ENCODE measurements at regions not wholly inside any gene's neighbourhood (a gene's known extent, or its start where the extent isn't known, plus 50 kb on each side); places are given as distances from the start of the nearest gene placed in this dataset.

DNA sequence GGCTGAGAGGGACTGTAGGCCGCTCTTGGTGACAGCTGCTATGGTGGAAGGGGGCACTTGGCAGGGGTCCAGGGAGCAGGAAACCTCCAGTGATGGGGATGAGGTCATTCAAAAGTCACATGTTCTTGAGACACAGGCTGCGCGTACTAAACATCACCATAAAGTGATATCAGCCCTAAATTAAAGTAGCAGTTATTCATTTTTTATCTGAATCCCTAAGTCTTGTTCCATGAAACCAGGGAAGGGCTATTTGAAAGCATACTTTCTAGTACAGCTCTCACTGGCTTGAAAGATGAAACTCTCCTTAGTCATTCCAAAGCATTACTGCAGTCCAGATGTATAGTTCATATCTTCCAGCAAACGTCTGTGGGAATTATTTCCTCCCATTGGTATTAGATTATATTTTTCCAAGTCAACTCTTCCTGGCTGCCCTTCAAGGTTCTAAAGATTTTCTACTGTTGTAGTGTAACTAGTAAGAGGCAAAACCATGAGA, 373.1 kb downstream of the CD109 start:
- no peaks in the 10 kb centered on the region for H3K79me2 ChIP-seq (ENCODE audit: control insufficient read depth, low read length)
- no peaks in the 10 kb centered on the region for H3K4me1 ChIP-seq (ENCODE audit: control insufficient read depth, low read length)
- H3K27ac ChIP-seq (ENCODE audit: low read depth, low read length), result no peak overlapping the region
- no peak overlapping the region for H3K4me2 ChIP-seq (ENCODE audit: low read length)
- no peaks in the 10 kb centered on the region for H3F3A ChIP-seq (ENCODE audit: control insufficient read depth, insufficient read depth)
- H3K9me3 ChIP-seq (ENCODE audit: control insufficient read depth, insufficient read depth, low read length), result no peaks in the 10 kb centered on the region
- H4K20me1 ChIP-seq (ENCODE audit: control insufficient read depth, insufficient read depth, low read depth, low read length), result no peaks in the 10 kb centered on the region
- H3K27me3 ChIP-seq (ENCODE audit: control insufficient read depth, low read length), result no peaks in the 10 kb centered on the region
- H3K36me3 ChIP-seq (ENCODE audit: control insufficient read depth, low read length), result no peaks in the 10 kb centered on the region
- TF ChIP-seq CTCF (IDR thresholded peaks at IDR 0.05; ENCODE audit: low read depth, low read length, poor library complexity, severe bottlenecking), result no peak
- no peak for TF ChIP-seq EZH2phosphoT487 (IDR thresholded peaks at IDR 0.05; ENCODE audit: borderline replicate concordance, low read length)
- H3K9me2 ChIP-seq (replicated peaks; ENCODE audit: control insufficient read depth, low read length), result no peaks in the 10 kb centered on the region
- no peak overlapping the region for H3K4me3 ChIP-seq (ENCODE audit: low read length)

DNA sequence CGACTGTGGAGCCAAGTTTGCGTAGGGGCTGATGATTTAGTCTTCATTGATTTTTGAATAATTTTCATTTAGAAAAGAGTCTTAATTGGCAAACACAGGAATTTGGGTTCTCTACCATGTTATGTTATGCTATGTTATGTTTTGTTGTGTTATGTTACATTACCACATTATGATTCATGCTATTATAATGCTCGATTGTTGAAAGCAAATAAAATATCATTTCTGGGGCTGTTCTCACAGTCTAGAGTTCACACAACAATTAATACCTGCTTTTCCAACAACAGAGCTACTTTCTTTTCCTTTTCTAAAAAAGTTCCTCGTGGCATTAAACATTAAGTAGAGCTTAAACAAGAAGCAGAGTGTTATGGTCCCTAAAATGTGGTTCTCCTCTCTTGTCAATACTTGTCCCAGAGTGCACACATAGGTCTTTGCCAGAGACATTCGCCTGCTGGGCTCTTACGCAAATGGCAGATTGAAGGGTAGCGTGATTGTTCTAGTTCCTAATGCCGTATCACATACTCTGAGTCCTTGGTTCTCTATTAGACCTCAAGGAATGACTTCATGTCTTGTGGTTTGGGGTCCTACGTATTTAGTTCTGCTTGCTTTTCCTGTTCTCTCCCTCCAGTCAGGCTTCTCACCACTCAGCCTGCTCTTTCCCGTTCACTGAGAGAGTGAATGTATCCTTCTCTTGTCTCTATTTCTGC, 370.3 kb downstream of the CD109 start:
- Histone ChIP-seq H3F3A (ENCODE audit: control insufficient read depth, insufficient read depth) (no peaks in the 10 kb centered on the region), H3K79me2 (ENCODE audit: control insufficient read depth, low read length) (no peaks in the 10 kb centered on the region), H3K27ac (ENCODE audit: low read depth, low read length) (no peak overlapping the region), H3K36me3 (ENCODE audit: control insufficient read depth, low read length) (no peaks in the 10 kb centered on the region), H3K9me3 (ENCODE audit: control insufficient read depth, insufficient read depth, low read length) (no peaks in the 10 kb centered on the region), H4K20me1 (ENCODE audit: control insufficient read depth, insufficient read depth, low read depth, low read length) (no peaks in the 10 kb centered on the region), H3K4me3 (ENCODE audit: low read length) (no peak overlapping the region), H3K9me2 (replicated peaks; ENCODE audit: control insufficient read depth, low read length) (no peaks in the 10 kb centered on the region), H3K4me2 (ENCODE audit: low read length) (no peak overlapping the region), H3K4me1 (ENCODE audit: control insufficient read depth, low read length) (no peaks in the 10 kb centered on the region), H3K27me3 (ENCODE audit: control insufficient read depth, low read length) (no peaks in the 10 kb centered on the region)
- no peak for TF ChIP-seq CTCF (IDR thresholded peaks at IDR 0.05; ENCODE audit: low read depth, low read length, poor library complexity, severe bottlenecking)
- TF ChIP-seq EZH2phosphoT487 (IDR thresholded peaks at IDR 0.05; ENCODE audit: borderline replicate concordance, low read length), result no peak

DNA sequence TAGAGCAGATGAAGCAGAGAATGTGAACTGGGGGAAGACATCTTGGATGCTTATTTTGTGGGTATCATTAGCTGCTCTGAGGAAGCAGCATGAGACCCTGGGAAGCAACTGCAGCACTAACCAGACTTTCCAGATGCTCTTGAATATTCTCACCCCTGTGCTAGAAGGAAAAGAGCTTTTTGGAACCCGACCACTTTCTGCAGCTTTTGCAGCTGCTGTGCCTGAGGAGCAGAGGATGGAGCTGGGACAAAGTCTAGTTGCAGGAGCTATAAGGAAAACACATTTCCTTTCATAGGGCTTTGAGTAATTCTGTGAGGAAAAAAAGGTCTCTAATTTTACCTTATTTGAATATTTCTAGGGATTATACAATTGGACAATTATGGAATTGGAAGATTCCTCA, 369.7 kb downstream of the CD109 start:
- Histone ChIP-seq H3K27ac (ENCODE audit: low read depth, low read length) (no peak overlapping the region), H3F3A (ENCODE audit: control insufficient read depth, insufficient read depth) (no peaks in the 10 kb centered on the region), H3K4me2 (ENCODE audit: low read length) (no peak overlapping the region), H3K36me3 (ENCODE audit: control insufficient read depth, low read length) (no peaks in the 10 kb centered on the region), H3K4me1 (ENCODE audit: control insufficient read depth, low read length) (no peaks in the 10 kb centered on the region), H3K9me2 (replicated peaks; ENCODE audit: control insufficient read depth, low read length) (no peaks in the 10 kb centered on the region), H3K79me2 (ENCODE audit: control insufficient read depth, low read length) (no peaks in the 10 kb centered on the region), H3K9me3 (ENCODE audit: control insufficient read depth, insufficient read depth, low read length) (no peaks in the 10 kb centered on the region), H4K20me1 (ENCODE audit: control insufficient read depth, insufficient read depth, low read depth, low read length) (no peaks in the 10 kb centered on the region), H3K27me3 (ENCODE audit: control insufficient read depth, low read length) (no peaks in the 10 kb centered on the region), H3K4me3 (ENCODE audit: low read length) (no peak overlapping the region)
- TF ChIP-seq EZH2phosphoT487 (IDR thresholded peaks at IDR 0.05; ENCODE audit: borderline replicate concordance, low read length), result no peak
- no peak for TF ChIP-seq CTCF (IDR thresholded peaks at IDR 0.05; ENCODE audit: low read depth, low read length, poor library complexity, severe bottlenecking)
